HG03558 (cell line): ENCODE measurements at regions not wholly inside any gene's neighbourhood (a gene's known extent, or its start where the extent isn't known, plus 50 kb on each side); places are given as distances from the start of the nearest gene placed in this dataset.
"Not testable (repeated sequence)": the region's sequence is repeated elsewhere in the genome, so short reads cannot be mapped to it uniquely, and the experiment has no call there.

Experiments
- ATAC-seq: cut with Tn5 transposase; IDR thresholded peaks from one replicate; pipeline ENCODE4 v1.9.1; 2021; ENCODE audit warnings: moderate number of reproducible peaks; ENCODE audit not compliant: unreplicated experiment; ENCODE audit errors: extremely low read depth

DNA sequence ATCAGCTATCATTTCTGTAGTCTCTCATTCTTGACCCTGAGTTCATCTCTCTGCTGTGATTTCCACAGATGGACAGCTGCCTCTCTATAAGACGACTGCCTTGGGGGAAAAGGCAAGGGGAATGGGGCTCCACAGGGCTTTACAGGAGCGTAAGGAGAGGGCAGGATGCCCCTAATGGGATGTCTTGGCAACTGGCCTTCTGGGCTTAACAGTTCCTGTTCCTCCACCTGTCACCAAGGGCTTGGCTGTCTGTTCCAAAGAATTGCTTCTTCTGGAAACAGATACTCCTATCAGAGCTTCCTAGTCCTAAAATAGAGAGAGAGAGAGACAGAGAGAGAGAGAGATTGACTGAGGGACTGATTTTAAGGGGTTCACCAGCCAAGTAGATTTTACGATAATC, 181.9 kb downstream of the TMEM200A start:
- no peak for ATAC-seq

DNA sequence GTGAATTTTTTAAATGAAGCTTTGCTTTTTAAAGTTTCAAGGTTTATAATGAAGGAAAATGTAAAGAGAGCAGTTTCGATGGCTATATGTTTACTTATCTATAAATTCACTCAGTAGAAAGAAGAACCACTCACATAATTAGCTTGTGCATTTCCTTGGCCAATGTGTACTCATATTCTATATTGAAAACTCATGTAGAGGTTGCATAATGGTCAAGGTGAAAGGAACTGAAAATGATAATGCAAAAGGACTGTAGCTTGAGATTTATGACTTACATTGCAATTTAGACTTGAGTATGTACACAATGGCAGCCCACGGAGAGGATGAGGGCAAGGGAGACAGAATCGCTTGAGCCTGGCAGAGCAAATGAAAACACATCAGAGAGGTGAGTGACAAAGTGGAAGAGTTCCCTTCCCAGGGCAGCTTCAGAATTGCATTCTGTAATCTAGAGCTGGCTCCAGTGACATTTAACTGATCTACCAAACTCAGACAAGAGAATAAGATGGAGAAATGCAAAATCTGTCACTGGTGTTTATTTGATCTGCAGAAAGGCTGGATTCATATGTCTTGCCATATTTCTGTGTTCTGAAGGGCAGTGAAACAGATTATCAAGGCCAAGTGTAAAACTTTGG, 191.8 kb downstream of the TMEM200A start:
- no peak for ATAC-seq

DNA sequence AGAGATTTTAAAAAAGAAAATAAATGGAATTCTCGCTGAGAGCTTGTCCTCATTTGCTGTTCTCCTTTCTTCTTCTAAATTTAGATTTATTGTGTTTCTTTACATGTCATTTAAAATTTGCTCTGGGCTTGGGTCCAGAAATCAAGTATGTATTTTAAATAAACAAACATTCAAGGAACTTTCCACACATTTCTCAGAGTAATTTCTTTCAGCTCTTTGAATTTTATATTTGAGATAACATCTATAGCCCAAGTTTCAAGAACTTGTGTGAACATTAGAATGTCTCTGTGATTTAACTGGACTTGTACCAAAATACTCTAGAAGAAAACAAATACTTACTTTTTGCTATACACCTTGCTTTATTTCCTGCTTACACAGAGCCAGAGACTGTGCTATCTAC, 192.3 kb downstream of the TMEM200A start:
- ATAC-seq: no peak

DNA sequence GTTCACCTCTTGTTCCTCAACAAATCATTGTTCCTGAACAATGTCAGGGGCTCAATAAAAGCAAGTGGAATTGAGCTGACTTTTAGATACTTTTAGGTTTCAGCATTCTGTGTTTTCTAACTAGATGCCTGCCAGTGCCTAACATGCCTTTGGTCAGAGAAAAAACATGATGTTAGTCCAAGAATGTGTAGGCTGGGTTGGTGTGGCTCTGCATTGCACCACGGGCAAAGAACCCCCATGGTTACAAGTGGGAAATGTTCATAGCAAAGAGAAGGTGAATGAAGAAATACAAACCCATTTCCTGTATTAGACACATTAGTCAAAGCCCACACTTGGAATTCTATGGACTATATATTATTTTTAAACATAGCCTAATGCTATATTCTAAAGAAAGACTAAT, 193.3 kb downstream of the TMEM200A start:
- no peak for ATAC-seq

DNA sequence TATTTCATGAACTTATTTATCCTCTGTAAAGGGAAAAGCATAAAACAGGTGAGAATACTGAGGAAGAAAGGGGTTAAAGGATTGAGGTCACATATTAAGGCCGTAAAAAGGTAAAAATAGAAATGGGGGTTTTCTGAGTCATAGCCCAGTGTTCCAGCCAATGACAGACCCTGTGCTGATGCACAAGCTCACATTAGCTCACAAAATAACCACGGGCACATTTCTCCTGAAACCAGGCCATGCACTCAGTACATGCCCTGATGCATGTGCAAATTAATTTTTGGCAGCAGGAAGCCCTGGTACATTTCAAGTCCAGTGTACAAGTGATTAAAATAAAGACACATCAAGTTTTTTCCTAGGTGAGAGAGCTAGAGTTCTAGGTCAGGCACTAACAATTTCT, 194.4 kb downstream of the TMEM200A start:
- ATAC-seq: no peak

DNA sequence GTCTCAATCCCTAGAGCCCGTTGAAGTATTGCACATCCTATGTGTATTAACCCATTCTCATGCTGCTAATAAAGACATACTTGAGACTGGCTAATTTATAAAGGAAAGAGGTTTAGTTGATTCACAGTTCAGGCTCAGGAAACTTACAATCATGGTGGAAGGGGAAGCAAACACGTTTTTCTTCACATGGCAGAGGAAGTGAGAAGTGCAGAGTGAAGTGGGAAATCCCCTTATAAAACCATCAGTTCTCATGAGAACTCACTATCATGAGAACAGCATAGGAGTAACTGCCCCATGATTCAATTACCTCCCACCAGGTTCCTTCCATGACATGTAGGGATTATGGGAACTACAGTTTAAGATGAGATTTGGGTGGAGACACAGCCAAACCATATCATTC, 195.3 kb downstream of the TMEM200A start:
- not testable (repeated sequence) for ATAC-seq

DNA sequence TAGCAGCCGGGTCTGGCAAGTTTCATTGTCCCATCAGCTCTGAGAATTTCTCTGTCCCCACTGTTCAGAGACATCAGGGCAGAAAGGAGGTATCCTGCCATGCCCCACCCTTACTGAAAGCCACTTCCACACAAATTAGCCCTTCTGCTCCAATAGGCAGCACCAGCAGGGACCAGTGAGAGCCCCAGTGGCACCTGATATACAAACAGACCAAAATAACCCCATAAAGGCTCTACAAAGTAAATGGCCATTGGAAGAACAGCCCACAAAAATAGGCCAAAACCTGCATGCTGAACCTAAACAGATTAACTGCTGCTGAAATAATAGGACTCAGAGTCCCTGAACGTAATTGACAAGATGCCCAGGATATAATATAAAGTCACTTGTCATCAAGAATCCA, 199.9 kb downstream of the TMEM200A start:
- ATAC-seq: no peak

DNA sequence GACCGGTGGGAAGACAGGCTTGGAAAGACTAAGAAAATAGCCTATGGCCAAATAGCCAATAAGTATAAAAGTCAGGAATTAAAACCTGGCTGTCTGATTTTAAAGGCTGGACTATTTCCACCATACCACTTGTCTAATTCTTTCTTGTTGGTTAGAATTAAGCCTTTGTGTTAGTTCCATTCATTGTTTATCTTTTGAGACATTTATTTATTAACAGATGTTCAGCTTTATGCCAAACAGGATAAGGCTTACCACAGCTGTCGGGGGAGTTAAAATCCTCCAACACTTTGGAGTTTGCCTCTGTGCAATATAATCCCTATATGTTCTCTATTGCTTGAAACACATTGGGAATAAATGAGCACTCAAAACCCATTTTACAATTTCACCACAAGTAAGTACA, 208.3 kb downstream of the TMEM200A start:
- no peak for ATAC-seq

DNA sequence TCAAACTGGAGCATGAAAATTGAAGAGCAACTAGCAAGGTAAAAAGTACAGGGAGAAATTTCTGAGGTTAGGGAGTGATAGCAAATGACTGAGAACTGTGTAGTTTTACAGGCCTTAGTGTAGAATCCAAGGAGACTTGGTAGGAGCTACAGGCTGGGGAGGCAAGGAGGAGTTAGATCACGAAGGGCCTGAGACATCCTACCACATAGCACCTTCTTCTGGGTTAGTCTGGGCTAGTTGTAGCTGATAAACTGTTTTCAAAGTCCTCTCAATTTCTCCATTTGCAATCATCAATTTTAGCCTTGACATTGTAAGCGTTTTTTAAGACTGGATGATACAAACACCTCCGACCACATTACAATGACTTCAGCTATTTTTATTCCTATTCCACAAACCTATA, 209.7 kb downstream of the TMEM200A start:
- ATAC-seq: no peak

DNA sequence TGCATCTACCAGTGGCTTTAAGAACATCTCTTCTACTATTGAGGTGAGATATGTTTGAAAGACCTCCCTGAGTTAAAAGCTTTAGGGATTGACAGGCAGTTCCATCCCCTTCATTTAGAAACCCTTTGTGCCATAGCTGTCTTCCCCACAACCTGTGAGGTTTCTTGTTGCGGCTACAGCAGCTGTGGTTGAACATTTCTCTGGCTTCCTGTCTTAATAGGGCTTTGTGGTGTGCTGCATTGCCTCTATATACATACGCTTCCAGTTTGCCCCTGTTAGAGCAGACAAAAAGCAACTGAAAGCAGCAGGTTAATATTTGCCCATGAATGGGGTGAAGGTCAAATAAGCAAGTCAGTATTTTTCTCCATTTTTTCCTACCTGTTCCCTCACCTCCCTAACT, 210.2 kb downstream of the TMEM200A start:
- peak; percentile 99 for ATAC-seq

DNA sequence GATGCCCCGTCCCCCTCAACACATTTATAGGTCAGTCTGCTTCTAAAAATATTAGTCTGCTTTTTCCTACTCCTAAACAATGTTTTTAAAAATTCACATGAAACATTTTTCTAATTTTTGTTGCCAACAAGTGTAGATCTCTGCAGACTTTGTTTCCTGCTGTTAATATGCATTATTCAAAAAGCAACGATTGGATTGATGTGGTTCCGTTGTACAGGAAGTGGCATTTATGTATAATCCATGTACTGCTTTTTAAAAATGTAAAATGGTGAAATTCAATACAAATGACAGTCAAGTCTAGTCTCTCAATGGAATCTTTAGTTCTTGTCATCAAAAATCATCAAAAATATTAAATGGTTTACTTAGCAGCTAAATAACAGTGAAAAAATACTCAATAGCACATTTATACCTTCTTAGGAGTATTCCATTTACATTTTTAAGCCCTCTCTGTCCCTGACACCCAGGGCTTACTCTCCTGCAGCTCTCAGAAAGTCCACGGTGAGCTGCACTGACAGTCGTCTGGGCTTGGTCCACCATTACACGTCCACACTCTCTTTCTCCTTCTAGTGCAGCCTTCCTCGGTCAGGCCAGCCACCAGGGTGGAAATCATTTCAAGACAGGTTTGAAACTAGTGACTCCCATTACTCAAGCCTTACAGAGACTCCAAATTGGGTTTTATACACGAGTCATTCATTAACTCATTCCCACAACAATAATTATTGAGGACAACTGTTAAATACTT, 211.5 kb downstream of the TMEM200A start:
- no peak for ATAC-seq

DNA sequence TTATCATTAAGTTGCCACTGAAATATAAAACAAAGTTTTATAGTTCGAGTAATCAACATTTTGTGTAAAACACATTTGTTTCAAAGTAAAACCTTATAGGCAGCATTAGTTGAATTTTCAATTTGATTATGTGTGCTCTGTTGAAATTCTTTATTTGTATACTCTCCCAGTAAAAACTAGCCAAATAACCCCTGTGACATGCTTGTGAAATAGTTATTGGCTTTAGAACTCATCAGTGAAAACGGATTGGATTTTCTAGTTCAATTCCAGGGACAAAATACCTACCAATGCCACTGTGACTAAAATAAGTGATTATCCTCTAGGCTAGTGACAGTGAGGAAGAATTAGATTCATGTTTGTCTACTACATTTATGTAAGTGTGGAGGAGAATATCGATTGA, 212.9 kb downstream of the TMEM200A start:
- no peak for ATAC-seq

DNA sequence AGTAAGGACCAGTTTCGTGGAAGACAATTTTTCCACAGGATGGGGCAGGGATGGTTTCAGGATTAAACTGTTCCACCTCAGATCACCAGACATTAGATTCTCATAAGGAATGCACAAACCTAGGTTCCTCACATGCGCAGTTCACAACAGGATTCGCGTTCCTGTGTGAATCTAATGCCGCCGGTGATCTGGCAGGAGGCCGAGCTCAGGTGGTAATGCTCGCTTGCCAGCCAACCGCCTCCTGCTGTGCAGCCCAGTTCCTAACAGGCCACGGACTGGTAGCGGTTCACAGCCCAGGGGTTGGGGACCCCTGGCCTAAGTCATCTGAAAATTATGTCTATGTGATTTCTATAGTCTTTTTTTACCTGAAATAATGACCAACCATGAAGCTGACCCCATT, 217.5 kb downstream of the TMEM200A start:
- ATAC-seq: no peak

DNA sequence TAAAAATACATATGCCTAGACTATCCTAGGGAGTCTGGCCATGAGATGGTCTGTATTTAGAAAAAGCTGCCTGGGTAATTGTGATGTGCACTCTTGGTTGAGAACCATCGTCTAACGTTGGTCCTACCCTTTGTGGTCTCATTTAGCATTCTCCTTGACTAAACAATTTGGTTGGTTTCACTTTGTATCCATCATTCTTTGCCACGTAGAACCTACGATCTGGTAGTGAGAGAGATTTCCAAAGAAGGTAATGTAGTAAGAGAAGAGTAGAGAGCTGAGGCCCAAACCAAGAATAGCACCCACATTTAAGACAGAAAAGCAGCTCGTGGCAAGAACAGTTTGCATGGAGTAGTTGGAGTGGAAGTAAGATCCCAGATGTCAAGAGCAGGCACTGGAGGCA, 219.8 kb downstream of the TMEM200A start:
- ATAC-seq: no peak

DNA sequence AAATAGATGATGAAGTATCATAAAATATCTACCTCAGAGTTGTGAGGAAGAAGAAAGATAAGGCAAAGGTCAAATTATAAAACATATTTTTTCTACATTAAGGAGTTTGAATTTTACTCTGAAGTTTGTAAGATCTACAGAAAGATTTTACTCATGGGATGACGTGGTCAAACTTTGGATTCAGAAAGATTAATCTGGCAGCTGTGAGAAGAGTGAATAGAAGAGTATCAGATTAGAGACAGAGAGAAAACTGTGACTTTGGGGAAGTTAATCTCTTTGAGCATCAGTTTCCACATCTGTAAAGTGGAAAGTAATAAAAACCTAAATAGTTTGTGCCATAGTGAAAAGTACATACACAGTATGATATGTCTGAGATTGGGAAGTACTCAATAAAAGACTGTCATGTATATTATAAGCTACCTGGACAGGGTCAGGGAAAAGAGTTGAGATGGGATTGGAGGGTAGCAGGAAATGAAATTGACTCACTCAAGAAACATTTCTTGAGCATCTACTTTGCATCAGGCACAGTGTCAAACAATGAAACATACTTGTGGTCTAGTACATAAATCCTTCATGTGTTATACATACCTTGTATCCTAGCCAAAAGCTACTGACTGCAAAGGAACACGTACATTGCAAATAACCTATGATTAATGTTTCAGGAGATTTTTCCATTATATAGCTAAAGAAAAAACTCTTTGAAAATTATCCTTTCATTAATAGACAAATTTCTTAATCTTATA, 222.1 kb downstream of the TMEM200A start:
- no peak for ATAC-seq

DNA sequence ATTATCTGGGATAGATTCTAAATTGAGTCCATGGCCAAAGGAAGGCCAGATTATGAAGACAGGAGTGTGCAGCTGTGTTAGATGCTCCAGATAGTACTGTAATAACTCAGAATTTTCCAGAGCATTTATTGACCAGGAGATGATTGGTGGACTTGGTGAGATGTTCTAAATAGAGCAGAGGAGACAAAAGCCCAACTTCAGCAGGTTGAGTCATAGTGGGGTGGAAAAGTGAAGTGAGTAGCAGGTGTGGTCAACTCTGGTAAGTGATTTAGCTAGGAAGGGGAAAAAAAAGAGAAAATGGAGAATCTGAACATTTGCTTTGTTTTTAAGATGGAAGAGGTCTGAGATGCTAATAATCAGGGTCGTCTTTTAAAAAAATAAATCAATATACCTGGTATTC, 227.4 kb downstream of the TMEM200A start:
- no peak for ATAC-seq

DNA sequence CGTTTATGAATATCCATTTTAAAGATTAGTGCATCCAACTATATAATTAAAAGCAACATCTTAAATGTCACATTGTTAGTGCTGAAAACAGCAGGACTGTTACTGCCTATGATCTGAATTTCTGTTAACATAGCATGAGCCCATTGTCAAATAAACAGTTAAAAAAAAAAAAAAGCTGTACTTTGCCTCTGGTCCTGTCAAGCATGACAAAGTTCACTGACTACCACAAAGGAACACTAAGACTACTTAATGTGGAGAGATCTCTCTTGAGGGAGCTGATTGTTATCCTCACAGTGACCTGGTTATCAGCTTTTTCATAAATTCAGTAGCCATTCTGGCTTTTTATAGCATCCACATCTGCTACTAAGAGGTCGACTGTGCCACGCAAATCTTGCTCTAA, 228.1 kb downstream of the TMEM200A start:
- ATAC-seq: no peak

DNA sequence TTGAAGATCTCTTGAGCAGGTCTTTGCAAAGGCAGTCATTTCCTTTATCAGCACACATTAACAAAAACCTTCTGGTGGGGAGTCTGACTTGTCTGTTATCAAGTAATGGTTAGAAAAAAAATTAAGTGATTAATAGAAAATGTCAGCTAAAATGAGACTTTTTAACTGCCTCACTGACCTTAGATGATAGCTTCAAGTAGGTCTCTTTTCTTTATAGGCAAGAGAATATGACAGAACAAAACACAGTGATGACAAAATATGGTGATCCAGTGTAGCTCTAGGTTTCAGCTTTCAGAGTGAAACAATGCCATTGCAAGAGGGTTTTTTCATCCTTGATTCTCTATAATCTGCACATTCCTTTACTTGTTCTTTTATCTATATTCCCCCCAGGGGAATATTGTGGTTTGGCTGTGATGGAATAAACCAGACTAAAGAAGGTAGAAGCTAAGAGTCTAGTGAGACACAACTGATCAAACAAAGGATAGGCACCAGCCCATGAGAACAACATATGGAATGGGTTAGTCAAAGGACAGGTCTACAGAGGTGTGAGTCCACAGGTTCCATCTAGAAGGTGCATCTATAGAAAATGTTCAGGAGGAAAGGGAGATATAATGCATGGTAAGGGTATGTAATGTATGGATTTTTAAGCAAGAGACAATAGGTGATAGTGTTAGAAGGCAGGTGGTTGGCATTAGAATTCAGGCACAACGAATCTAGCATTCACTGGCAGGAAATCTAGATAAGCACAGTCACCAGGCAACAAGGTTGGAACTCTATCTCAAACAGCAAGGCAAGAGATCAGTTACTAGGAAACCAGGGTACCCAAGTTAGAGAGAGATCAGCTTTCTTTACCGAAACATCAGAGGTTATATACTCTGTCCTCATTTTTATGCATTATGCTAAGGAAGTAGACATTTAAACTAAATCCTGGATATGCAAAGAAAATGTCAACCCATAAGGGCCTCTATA, 228.9 kb upstream of the SMLR1 start:
- ATAC-seq: no peak

DNA sequence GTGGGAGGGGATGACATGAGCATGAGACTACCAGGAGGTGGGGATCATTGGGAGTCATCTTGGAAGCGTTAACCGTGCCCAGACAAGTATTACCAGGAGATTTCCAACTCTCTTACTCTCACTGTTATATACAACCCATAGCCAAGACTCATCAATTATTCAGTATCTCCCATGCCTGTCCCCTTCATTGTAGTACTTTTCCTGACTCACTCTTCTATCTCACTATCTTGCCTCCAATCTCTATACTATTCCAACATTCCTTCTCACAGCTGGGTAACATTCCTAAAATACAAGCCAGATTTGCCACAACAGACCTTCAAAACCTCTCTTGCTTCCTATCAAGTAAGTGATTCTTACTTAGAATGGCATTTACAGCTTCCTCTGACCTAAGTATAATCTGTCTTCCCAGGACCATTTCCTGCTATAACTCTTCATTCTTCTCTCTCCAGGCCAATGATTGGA, 226.3 kb upstream of the SMLR1 start:
- ATAC-seq: no peak

DNA sequence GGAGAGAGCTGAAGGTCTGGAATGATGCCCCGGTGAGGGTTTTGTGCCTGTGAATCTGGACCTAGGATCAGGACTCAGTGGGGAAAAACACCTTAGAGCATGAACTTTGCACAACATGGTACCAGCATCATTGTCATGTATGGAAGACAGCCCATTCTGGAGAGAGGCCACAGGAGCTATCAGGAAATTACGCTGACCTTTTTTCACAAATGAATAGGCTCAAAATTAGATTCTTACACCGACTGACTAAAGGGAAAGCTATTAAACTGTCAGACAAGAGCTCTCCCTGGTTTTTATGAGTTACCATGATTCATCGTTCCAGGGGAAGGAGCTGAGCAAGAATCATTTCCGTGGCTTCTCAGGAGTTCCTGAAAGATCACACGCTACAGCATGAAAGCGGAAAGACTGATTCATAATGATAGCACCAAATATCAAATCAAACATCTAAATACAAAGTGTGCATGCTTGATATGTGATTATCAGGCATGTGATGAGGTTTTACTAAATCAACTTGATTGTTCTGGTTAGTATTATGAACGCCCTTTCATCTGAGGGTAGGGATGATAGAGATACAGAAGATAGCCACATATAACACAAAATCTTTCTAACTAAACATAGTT, 224.9 kb upstream of the SMLR1 start:
- no peak for ATAC-seq
